Stimulated activated CD8-positive, alpha-beta memory T cell treated with anti-CD3 and anti-CD28 coated beads, Interleukin-4, amount 100 ng/mL, for 4 hours (primary cell): ENCODE measurements at regions not wholly inside any gene's neighbourhood (a gene's known extent, or its start where the extent isn't known, plus 50 kb on each side); places are given as distances from the start of the nearest gene placed in this dataset.
"Not testable (repeated sequence)": the region's sequence is repeated elsewhere in the genome, so short reads cannot be mapped to it uniquely, and the experiment has no call there.

ENCODE experiments used
- DNase-seq, 2 donors: peaks; one replicate each; pipeline ENCODE4 v3.0.0-alpha.2; 2020; ENCODE audit warnings: low read depth in 2 of 2, low spot score in 1 of 2

DNA sequence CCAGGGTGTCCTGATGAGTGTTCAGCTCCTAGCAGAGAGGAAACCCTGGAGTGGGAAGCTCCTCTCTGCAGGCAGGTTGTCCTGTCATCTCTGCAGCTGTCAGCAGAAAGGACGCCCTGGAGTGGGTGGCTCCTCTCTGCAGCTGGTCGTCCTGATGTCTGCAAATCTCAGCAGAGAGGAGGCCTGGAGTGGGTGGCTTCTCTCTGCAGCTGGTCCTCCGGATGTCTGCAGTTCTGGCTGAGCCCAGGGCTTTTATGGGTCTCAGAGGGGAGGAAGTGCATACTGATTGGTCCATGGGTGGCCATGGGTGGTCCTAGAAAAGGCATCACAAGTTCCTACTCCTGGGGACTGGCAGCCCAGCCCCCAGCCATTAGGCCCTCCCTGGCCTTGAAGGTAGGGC is 102.6 kb upstream of the BNIP2 start:
- DNase-seq: no peak

DNA sequence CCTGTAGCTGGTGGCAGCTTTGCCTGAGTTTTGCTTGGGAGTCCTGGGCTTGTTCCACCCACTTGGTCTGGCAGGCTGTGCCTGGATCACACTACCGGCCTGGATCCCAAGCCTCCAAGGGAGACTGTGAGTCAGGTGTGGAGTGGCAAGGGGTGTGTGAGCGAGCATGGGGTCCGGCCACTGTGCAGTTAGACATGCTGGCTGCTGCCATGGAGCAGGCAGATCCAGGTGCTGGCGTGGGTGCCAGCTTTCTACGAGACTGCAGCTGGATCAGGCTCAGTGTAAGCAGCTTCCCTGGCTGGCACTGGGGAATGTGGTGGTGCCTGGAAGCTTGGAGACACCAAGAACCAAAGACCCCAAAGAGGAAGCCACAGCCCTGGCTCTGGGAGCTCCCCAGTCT is 102.0 kb upstream of the BNIP2 start:
- no peak for DNase-seq

DNA sequence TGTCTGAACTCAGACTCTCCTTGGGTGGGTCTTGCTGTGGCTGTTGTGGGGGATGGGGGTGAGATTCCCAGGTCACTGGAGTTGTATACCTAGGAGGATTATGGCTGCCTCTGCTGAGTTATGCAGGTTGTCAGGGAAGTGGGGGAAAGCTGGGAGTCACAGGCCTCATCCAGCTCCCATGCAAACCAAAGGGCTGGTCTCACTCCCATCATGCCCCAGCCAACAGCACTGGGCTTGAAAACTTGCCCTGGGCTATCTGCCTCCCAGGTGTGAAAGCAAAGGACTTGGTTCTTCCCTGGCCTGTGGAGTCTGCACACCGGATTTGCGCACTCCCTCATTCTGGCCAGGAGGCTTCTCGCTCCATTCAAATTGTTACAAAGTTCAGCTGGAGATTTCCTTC is 97.3 kb upstream of the BNIP2 start:
- not testable (repeated sequence) for DNase-seq

DNA sequence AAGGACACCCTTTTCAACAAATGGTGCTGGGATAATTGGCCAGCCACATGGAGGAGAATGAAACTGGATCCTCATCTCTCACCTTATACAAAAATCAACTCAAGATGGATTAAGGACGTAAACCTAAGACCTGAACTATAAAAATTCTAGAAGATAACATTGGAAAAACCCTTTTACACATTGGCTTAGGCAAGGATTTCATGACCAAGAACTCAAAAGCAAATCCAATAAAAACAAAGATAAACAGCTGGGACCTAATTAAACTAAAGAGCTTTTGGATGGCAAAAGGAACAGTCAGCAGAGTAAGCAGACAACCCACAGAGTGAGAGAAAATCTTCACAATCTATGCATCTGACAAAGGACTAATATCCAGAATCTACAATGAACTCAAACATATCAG is 96.9 kb upstream of the BNIP2 start:
- DNase-seq: not testable (repeated sequence)

DNA sequence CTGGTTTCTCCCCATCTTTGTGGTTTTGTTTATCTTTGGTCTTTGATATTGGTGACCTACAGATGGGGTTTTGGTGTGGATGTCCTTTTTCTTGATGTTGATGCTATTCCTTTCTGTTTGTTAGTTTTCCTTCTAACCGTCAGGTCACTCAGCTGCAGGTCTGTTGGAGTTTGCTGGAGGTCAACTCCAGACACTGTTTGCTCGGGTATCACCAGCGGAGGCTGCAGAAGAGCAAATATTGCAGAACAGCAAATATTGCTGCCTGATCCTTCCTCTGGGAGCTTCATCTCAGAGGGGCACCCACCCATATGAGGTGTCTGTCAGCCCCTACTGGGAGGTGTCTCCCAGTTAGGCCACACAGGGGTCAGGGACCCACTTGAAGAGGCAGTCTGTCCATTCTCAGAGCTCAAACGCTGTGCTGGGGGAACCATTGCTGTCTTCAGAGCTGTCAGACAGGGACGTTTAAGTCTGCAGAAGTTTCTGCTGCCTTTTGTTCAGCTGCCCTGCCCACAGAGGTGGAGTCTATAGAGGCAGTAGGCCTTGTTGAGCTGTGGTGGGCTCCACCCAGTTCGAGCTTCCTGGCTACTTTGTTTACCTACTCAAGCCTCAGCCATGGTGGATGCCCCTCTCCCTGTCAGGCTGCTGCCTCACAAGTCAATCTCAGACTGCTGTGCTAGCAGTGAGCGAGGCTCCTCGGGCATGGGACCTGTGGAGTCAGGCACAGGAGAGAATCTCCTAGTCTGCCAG is 94.8 kb upstream of the BNIP2 start:
- not testable (repeated sequence) for DNase-seq

DNA sequence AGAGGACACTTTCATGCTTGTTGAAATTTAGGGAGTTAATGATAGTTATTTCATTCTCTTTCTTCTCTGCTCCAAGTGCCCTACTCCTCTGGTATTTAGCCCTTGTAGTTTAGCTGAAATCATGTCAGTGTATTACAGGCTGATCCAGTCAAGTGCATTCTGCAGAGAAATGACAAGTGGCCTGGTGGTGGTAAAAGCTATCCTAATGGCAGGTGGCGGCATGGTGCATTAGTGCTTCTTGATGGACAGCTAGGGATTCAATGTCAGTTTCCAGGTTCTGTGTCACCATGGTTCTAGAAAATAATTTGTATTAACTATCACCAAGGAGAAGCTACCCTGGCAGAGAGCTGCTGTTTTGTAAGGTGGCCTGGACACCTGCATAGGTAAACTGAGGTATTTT is 90.0 kb upstream of the BNIP2 start:
- no peak for DNase-seq

DNA sequence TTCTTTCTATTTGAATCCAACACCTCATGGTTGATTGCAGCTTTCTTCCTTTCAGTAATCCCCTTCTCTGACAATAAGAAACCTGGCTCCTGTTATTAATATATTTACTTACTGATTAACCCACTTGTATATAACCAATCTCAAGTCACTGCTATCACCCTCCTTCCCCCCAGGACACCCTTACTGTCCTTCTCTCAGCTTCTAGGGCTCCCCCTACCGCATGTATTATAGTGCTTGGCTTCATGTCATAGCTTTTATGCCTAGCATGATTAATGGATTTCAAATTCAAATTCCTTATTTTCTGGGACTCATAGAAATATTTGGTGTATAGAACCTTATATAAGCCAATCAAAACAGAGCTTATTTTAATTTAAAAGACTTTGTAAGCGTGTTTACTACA is 75.7 kb upstream of the BNIP2 start:
- DNase-seq: no peak

DNA sequence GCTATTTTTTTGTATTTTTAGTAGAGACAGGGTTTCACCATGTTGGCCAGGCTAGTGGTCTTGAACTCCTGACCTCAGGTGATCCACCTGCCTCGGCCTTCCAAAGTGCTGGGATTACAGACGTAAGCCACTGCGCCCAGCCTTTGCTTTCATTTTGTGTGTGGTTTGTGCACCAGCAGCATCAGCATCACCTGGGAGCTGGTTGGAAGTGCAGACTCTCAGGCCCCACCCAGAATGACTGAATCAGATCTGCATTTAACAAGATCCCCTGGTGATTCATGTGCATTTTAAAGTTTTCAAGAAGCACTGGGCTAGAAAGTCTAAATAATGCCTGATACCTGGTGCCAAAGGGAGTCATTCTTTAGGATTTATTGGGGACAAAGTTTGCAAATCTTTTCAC is 73.4 kb upstream of the BNIP2 start:
- DNase-seq: no peak

DNA sequence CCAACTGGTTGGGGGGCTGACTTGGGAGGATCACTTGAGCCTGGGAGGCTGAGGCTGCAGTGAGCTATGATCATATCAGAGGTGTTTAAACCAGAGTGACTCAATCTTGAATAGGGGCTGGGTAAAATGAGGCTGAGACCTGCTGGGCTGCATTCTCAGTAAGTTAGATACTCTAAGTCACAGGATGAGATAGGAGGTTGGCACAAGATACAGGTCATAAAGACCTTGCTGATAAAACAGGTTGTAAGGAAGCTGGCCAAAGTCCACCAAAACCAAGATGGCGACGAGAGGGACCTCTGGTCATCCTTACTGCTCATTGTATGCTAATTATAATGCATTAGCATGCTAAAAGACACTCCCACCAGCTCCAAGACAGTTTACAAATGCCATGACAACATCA is 71.1 kb upstream of the BNIP2 start:
- not testable (repeated sequence) for DNase-seq

DNA sequence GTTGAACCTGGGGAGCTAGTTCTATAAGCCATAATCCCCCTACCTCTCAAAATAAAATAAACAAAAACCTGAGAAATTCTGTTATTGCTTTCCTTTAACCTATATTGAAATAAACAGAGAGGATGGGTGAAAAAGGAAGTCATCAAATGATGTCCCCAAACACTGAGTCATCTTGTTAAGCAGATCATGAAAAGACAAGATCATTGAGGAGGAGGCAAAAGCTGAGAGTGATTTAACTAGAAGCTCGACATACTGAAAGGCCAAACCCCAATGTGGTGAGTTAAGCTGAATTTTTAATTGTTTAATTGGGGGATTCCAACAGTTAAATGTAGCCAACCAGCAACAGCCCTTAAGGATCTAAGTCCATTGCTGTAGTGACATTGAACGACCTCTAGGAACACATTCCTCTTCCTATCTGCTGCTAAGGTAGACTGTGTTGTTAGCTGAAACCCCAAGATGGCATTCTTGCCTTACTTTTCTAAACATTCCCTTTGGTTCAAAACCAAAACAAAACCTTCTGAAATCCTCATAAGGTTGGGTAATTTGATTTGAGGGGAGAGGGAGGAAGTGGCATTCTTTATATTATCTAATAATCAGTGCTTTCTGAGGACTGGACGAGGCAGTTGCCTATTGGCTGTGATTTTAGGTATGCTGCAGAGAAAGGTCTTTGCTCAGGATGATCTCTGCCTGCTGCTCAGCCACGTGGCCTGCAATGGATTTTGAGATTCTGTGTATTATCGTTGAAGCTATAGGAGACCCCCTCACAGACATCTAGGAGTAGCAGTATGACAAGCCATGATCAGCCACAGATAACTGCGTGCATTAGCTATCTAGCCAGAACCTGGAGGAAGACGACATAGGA is 62.7 kb upstream of the BNIP2 start:
- no peak for DNase-seq

DNA sequence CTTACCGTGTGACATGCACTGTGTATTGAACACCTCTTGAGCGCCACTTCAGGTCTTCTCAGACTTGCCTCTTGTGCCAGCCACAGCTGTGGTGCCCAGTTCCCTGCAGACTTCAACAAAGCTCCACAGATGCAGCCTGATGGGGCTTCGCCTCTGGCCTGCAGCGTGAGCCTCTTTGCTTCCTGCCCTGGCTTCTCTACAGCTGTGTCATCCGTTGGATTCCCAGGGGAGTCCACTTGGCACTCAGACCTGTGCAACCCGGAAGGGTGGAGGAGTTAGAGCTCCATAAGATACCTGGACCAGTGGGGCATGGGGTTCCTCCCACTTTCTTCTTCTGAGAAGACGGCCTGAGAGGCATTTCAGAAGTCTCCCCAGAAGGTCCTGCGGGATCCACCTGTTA is 57.7 kb upstream of the BNIP2 start:
- no peak for DNase-seq

DNA sequence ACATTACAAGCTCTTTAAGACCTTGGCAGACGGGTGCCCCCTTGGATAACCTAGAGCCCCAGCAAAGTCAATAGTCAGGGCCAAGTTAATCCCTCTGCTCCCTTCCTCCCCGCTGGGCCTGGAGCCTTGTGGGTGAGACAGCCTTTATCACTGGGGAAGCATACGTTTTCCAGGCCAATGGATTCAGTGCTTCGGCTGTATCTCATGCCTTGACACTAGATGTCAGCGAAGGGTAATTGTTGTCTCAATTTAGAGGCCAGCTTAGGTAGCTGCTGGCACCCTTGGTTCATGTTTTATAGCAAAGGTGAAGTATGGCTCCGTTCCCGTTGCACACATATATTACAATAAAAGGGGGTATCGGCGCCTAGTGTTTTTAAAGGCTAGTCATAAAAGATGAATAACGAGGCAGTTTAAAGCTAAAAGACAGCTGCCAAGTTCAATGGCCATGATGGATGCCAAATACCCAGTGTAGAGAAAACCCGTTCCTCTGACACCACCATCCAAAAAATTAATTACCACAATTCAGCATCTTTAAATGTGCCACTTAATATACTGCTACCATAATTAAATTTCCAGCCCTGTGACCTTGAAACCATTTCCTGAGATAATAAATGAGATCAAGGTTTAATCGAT is 52.3 kb upstream of the BNIP2 start:
- no peak for DNase-seq

DNA sequence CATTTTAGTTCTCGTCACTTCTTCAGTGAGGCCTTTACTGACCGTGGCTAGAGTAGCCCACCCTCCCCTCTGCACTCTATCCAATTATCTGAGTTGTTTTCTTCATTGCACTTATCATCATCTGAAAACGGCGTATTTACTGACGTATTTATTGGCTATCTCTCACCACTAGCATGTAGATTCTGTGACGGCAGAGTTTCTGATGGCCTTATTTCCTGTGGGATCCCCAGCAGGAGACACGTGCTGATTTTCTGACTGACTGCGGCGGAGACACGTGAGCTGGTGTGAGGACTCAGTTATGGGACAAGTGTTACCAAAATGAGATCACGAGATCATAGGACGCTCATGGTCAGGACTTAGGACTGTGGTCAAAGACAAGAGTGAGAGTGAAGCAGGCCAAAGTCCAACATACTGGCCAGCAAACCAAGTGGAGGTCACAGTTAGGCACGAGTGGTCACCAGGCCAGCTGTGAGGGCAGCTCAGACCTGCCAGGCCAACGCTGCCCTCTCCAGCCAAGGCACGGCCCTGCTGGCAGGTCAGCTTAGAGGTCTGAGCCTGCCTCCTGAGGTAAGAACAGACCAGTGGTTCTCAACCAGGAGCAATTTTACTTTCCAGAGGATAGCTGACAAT is 50.6 kb upstream of the BNIP2 start:
- DNase-seq: no peak
